Endothelial cell of umbilical vein (primary cell): ENCODE measurements at regions not wholly inside any gene's neighbourhood (a gene's known extent, or its start where the extent isn't known, plus 50 kb on each side); places are given as distances from the start of the nearest gene placed in this dataset.

Source experiments
- BruUV-seq: library from RNA; stranded (reverse); fragments of 400-500 nt; replicated peaks from 2 replicates; lab custom pipeline; 2021; lab: Mats Ljungman, UMichigan
- CTCF ChIA-PET: fragments of 300-600, 350-600 bp; sonication (Branson Sonifier 250); formaldehyde crosslinking; loops from one replicate; lab custom pipeline; 2021; ENCODE audit warnings: antibody characterized with exemption, inconsistent platforms; lab: Charles Lee
- POLR2A ChIA-PET: fragments of 300-600, 350-600 bp; sonication (Branson Sonifier 250); formaldehyde crosslinking; loops from one replicate; lab custom pipeline; 2021; ENCODE audit warnings: antibody characterized with exemption, inconsistent platforms; lab: Charles Lee
- DNase-seq: peaks from one replicate; pipeline ENCODE4 v3.0.0-alpha.2; 2011; ENCODE audit warnings: low read depth, low spot score
- FAIRE-seq: peaks from 2 replicates; lab custom pipeline; 2011; peaks lifted over from hg19 to GRCh38; lab: Jason Lieb, UNC
- H2AFZ ChIP-seq: 2 replicates; pipeline ENCODE4 v1.6.0; 2012; ENCODE audit warnings: low read depth, low read length, control low read depth, inconsistent platforms
- H3K27ac ChIP-seq: 2 replicates; pipeline ENCODE4 v1.5.1; 2011; ENCODE audit warnings: low read depth, mild to moderate bottlenecking, control low read depth, low read length, moderate library complexity; ENCODE audit not compliant: insufficient read depth
- H3K27me3 ChIP-seq, 2 experiments: 2 replicates each; pipeline versions ENCODE4 v1.6.0 to v1.6.1; 2011; ENCODE audit warnings: low read length in 2 of 2, mixed read lengths in 1 of 2; ENCODE audit not compliant: control insufficient read depth in 2 of 2, insufficient read depth in 2 of 2
- H3K36me3 ChIP-seq, 2 experiments: 2 replicates in 1 of 2; 3 replicates in 1 of 2; pipeline ENCODE4 v1.5.1; 2011; ENCODE audit warnings: low read length in 2 of 2, mild to moderate bottlenecking in 1 of 2, moderate library complexity in 1 of 2; ENCODE audit not compliant: control insufficient read depth in 2 of 2, insufficient read depth in 2 of 2; ENCODE audit errors: extremely low read depth in 1 of 2
- H3K4me1 ChIP-seq: 3 replicates; pipeline ENCODE4 v1.5.1; 2011; ENCODE audit warnings: mild to moderate bottlenecking, low read length; ENCODE audit not compliant: control insufficient read depth, insufficient read depth; ENCODE audit errors: extremely low read depth
- H3K4me2 ChIP-seq: 2 replicates; pipeline ENCODE4 v1.6.1; 2011; ENCODE audit warnings: low read length, control low read depth, mixed read lengths; ENCODE audit not compliant: insufficient read depth
- H3K4me3 ChIP-seq, 3 experiments: fragments of 200-600 bp in 1 of 3; sonication (generic), shearing (Covaris generic) in 1 of 3; replicated peaks in 1 of 3; 2 replicates each; pipeline ENCODE4 v1.5.1; 2011 to 2016; ENCODE audit warnings: control low read depth in 3 of 3, low read length in 3 of 3, mild to moderate bottlenecking in 2 of 3, inconsistent platforms in 1 of 3, low read depth in 1 of 3, moderate library complexity in 1 of 3; ENCODE audit not compliant: insufficient read depth in 1 of 3
- H3K79me2 ChIP-seq: 2 replicates; pipeline ENCODE4 v1.6.0; 2012; ENCODE audit warnings: low read length, inconsistent platforms; ENCODE audit not compliant: control insufficient read depth, insufficient read depth
- H3K9ac ChIP-seq: replicated peaks from 2 replicates; pipeline ENCODE3; 2011; ENCODE audit warnings: low read length, control low read depth; ENCODE audit not compliant: insufficient read depth; ENCODE audit errors: extremely low read depth
- H3K9me1 ChIP-seq: replicated peaks from 3 replicates; pipeline ENCODE4 v1.6.0; 2011; ENCODE audit warnings: mild to moderate bottlenecking, low read length; ENCODE audit not compliant: control insufficient read depth, insufficient read depth; ENCODE audit errors: extremely low read depth
- H3K9me3 ChIP-seq: replicated peaks from 2 replicates; pipeline ENCODE4 v1.5.1; 2012; ENCODE audit warnings: low read length, inconsistent platforms; ENCODE audit not compliant: control insufficient read depth, insufficient read depth
- H4K20me1 ChIP-seq: replicated peaks from 2 replicates; pipeline ENCODE3; 2011; ENCODE audit warnings: mild to moderate bottlenecking, low read length; ENCODE audit not compliant: control insufficient read depth, insufficient read depth; ENCODE audit errors: extremely low read depth
- CTCF ChIP-seq, 2 donors: IDR thresholded peaks; 1 replicate in 1 of 2; 2 replicates in 1 of 2; pipeline ENCODE4 v1.5.1; 2011; ENCODE audit warnings: low read length in 2 of 2, mild to moderate bottlenecking in 2 of 2, moderate library complexity in 2 of 2, control low read depth in 1 of 2, inconsistent platforms in 1 of 2, low read depth in 1 of 2; ENCODE audit not compliant: insufficient read depth in 1 of 2; ENCODE audit errors: extremely low read depth in 1 of 2
- EZH2 ChIP-seq: IDR thresholded peaks from 2 replicates; pipeline ENCODE4 v1.6.1; 2012; ENCODE audit warnings: borderline replicate concordance, low read depth, mild to moderate bottlenecking, moderate library complexity, low read length, inconsistent platforms; ENCODE audit not compliant: severe bottlenecking
- FOS ChIP-seq: IDR thresholded peaks from 2 replicates; pipeline ENCODE4 v1.6.1; 2011; ENCODE audit warnings: mild to moderate bottlenecking, low read length, moderate library complexity, borderline replicate concordance; ENCODE audit not compliant: insufficient read depth
- GATA2 ChIP-seq: IDR thresholded peaks from 2 replicates; pipeline ENCODE4 v1.7.0; 2011; ENCODE audit warnings: low read depth, mild to moderate bottlenecking, moderate library complexity, mixed read lengths, low read length; ENCODE audit not compliant: insufficient read length, insufficient read depth
- JUN ChIP-seq: IDR thresholded peaks from 2 replicates; pipeline ENCODE4 v1.6.1; 2011; ENCODE audit warnings: borderline replicate concordance, low read depth; ENCODE audit not compliant: insufficient read length, insufficient read depth
- MYC ChIP-seq: IDR thresholded peaks from one replicate; pipeline ENCODE4 v1.6.1; 2011; ENCODE audit warnings: mild to moderate bottlenecking, low read depth, low read length
- POLR2A ChIP-seq: IDR thresholded peaks from 2 replicates; pipeline ENCODE4 v1.6.1; 2012; ENCODE audit warnings: low read depth, mild to moderate bottlenecking, control low read depth, low read length
- POLR2AphosphoS5 ChIP-seq: IDR thresholded peaks from 2 replicates; pipeline ENCODE4 v1.6.1; 2012; ENCODE audit warnings: low read depth, mild to moderate bottlenecking, control low read depth, low read length, moderate library complexity; ENCODE audit not compliant: insufficient read depth
- dilution Hi-C: fragments of 300-500 bp; cut with MboI; formaldehyde crosslinking; loops from one replicate; pipeline ENCODE4 v1.15.0; 2019; ENCODE audit warnings: low sequenced_read_pairs; ENCODE audit not compliant: extremely low pct_ligation_motif_present
- intact Hi-C: fragments of 100-400 bp; cut with micrococcal nuclease; formaldehyde crosslinking; loops from one replicate; pipeline ENCODE4 v1.10.0; 2022
- TF ChIP-seq, protein P1 (sequence below): IDR thresholded peaks from 2 replicates; pipeline ENCODE4 v1.6.1; 2011; ENCODE audit not compliant: insufficient read depth, insufficient read length

- no peak overlapping the region for H2AFZ ChIP-seq
- H3K9me3 ChIP-seq: peaks cover 9% of the 10 kb centered on the region
- DNase-seq (no peak), FAIRE-seq (no peak)
- H3K4me2 ChIP-seq: no peak overlapping the region
- no peaks in the 10 kb centered on the region for H4K20me1 ChIP-seq
- H3K36me3 ChIP-seq: no peaks in the 10 kb centered on the region
- H3K79me2 ChIP-seq: no peaks in the 10 kb centered on the region
- no peaks in the 10 kb centered on the region for H3K27me3 ChIP-seq
- H3K9ac ChIP-seq: no peak overlapping the region
- H3K4me1 ChIP-seq: no peaks in the 10 kb centered on the region
- dilution Hi-C loops (no loop called here), intact Hi-C loops (no loop called here)
- POLR2A ChIA-PET: no interaction called here
- CTCF ChIA-PET: no interaction called here
- BruUV-seq: no TSS peak
- H3K4me3 ChIP-seq: no peak overlapping the region
- no peaks in the 10 kb centered on the region for H3K9me1 ChIP-seq
- H3K27ac ChIP-seq: no peak overlapping the region
- TF ChIP-seq CTCF (IDR thresholded peaks at IDR 0.05; ENCODE audit: extremely low read depth in 1 of 2, insufficient read depth in 1 of 2, low read depth in 1 of 2, low read length in 2 of 2): no peak
- TF ChIP-seq JUN: no peak
- no peak for TF ChIP-seq POLR2A
- TF ChIP-seq POLR2AphosphoS5: no peak
- no peak for TF ChIP-seq FOS
- no peak for TF ChIP-seq GATA2
- no peak for TF ChIP-seq MYC
- TF ChIP-seq EZH2: no peak
- TF ChIP-seq, protein P1, sequence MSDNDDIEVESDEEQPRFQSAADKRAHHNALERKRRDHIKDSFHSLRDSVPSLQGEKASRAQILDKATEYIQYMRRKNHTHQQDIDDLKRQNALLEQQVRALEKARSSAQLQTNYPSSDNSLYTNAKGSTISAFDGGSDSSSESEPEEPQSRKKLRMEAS: no peak
Measured at GRCh38 chr10:130801276-130801675, 510.2 kb downstream of the TCERG1L start.
